ENCODE measurements at regions not wholly inside any gene's neighbourhood (a gene's known extent, or its start where the extent isn't known, plus 50 kb on each side); places are given as distances from the start of the nearest gene placed in this dataset.

GRCh38 chr11:112467721-112468120, 207.1 kb upstream of the PLET1 start:
- no peak overlapping the region for H2AFZ ChIP-seq (ENCODE audit: insufficient read depth, low read depth, low read length, poor library complexity, severe bottlenecking)
- H3K4me3 ChIP-seq (replicated peaks in 1 of 3; ENCODE audit: low read depth in 2 of 3, low read length in 3 of 3) = no peak overlapping the region
- no peak overlapping the region for H3K27ac ChIP-seq (ENCODE audit: low read depth in 1 of 2, low read length in 2 of 2)
- no peaks in the 10 kb centered on the region for H3K4me1 Mint-ChIP-seq
- H3K27me3 ChIP-seq (ENCODE audit: control insufficient read depth in 2 of 2, insufficient read depth in 2 of 2, low read length in 2 of 2) = no peaks in the 10 kb centered on the region
- WGBS (ENCODE audit: insufficient coverage) = no CpG with 5 or more reads among the region's 3 CpGs
- H3K79me2 ChIP-seq (ENCODE audit: insufficient read depth, low read length) = no peaks in the 10 kb centered on the region
- no peak for DNase-seq
- H3K4me1 ChIP-seq (ENCODE audit: control insufficient read depth in 1 of 2, insufficient read depth in 2 of 2, low read length in 2 of 2) = no peaks in the 10 kb centered on the region
- no peaks in the 10 kb centered on the region for H3K36me3 ChIP-seq (replicated peaks in 1 of 2; ENCODE audit: control insufficient read depth in 1 of 2, insufficient read depth in 2 of 2, low read length in 2 of 2)
- H3K9me3 Mint-ChIP-seq = peaks cover 0 to 3% (median 0%) of the 10 kb centered on the region in 7 donors
- H3K4me3 Mint-ChIP-seq = no peak overlapping the region
- peaks cover 2 to 12% (median 6%) of the 10 kb centered on the region in 3 donors for H3K27me3 Mint-ChIP-seq (ENCODE audit: low read depth in 3 of 3)
- no peak overlapping the region for H3K27ac Mint-ChIP-seq
- no peaks in the 10 kb centered on the region for H4K20me1 ChIP-seq (ENCODE audit: insufficient read depth, low read length)
- intact Hi-C loops (cut with micrococcal nuclease) = no loop called here
- no peaks in the 10 kb centered on the region for H3K9me3 ChIP-seq (replicated peaks in 1 of 2; ENCODE audit: control insufficient read depth in 1 of 2, insufficient read depth in 1 of 2, low read length in 2 of 2)
- no peaks in the 10 kb centered on the region for H3K36me3 Mint-ChIP-seq
- H3K9ac ChIP-seq (ENCODE audit: insufficient read depth, low read length, poor library complexity, severe bottlenecking) = no peak overlapping the region
- H3K4me2 ChIP-seq (replicated peaks; ENCODE audit: extremely low read depth, low read length, poor library complexity, severe bottlenecking) = no peak overlapping the region
- TF ChIP-seq CTCF (IDR thresholded peaks at IDR 0.05) = no peak

GRCh38 chr11:112469376-112469775, 208.7 kb upstream of the PLET1 start:
- Histone ChIP-seq H3K79me2 (ENCODE audit: insufficient read depth, low read length) (no peaks in the 10 kb centered on the region), H3K4me1 (ENCODE audit: control insufficient read depth in 1 of 2, insufficient read depth in 2 of 2, low read length in 2 of 2) (no peaks in the 10 kb centered on the region), H4K20me1 (ENCODE audit: insufficient read depth, low read length) (no peaks in the 10 kb centered on the region), H3K27ac (ENCODE audit: low read depth in 1 of 2, low read length in 2 of 2) (no peak overlapping the region), H3K27me3 (ENCODE audit: control insufficient read depth in 2 of 2, insufficient read depth in 2 of 2, low read length in 2 of 2) (no peaks in the 10 kb centered on the region), H3K9ac (ENCODE audit: insufficient read depth, low read length, poor library complexity, severe bottlenecking) (no peak overlapping the region), H3K4me2 (replicated peaks; ENCODE audit: extremely low read depth, low read length, poor library complexity, severe bottlenecking) (no peak overlapping the region), H3K36me3 (replicated peaks in 1 of 2; ENCODE audit: control insufficient read depth in 1 of 2, insufficient read depth in 2 of 2, low read length in 2 of 2) (no peaks in the 10 kb centered on the region), H3K4me3 (replicated peaks in 1 of 3; ENCODE audit: low read depth in 2 of 3, low read length in 3 of 3) (no peak overlapping the region), H3K9me3 (replicated peaks in 1 of 2; ENCODE audit: control insufficient read depth in 1 of 2, insufficient read depth in 1 of 2, low read length in 2 of 2) (no peaks in the 10 kb centered on the region), H2AFZ (ENCODE audit: insufficient read depth, low read depth, low read length, poor library complexity, severe bottlenecking) (no peak overlapping the region)
- Mint-ChIP-seq H3K36me3 (no peaks in the 10 kb centered on the region), H3K9me3 (peaks cover 0 to 2% (median 0%) of the 10 kb centered on the region in 7 donors), H3K4me3 (no peak overlapping the region), H3K4me1 (no peaks in the 10 kb centered on the region), H3K27ac (no peak overlapping the region), H3K27me3 (ENCODE audit: low read depth in 3 of 3) (peaks cover 4 to 12% (median 8%) of the 10 kb centered on the region in 3 donors)
- no peak for DNase-seq
- intact Hi-C loops (cut with micrococcal nuclease) = no loop called here
- no peak for TF ChIP-seq CTCF (IDR thresholded peaks at IDR 0.05)
- WGBS (ENCODE audit: insufficient coverage) = 90% methylated on average over 3 of the region's 4 CpGs
